SU-DHL-6 (cell line): ENCODE measurements at regions not wholly inside any gene's neighbourhood (a gene's known extent, or its start where the extent isn't known, plus 50 kb on each side); places are given as distances from the start of the nearest gene placed in this dataset.

Experiments
- H2AFZ ChIP-seq: fragments of 200-600 bp; sonication (generic); 2 replicates; pipeline ENCODE4 v1.6.1; 2014; ENCODE audit warnings: low read depth, mild to moderate bottlenecking, moderate library complexity, mixed read lengths, antibody characterized with exemption, low read length; ENCODE audit not compliant: severe bottlenecking
- H3F3A ChIP-seq: fragments of 200-600 bp; shearing (Covaris generic); 2 replicates; pipeline ENCODE4 v1.6.0; 2016; ENCODE audit warnings: antibody characterized with exemption, mild to moderate bottlenecking; ENCODE audit not compliant: insufficient read depth
- H3K27ac ChIP-seq: fragments of 200-600 bp; sonication (generic); 2 replicates; pipeline ENCODE4 v1.5.1; 2016; ENCODE audit warnings: low read depth, mild to moderate bottlenecking, low read length, moderate library complexity, mixed read lengths
- H3K27me3 ChIP-seq: fragments of 200-600 bp; sonication (generic), shearing (Covaris generic); 2 replicates; pipeline ENCODE4 v1.6.0; 2014; ENCODE audit warnings: mild to moderate bottlenecking, low read length
- H3K36me3 ChIP-seq: fragments of 200-600 bp; sonication (generic); 2 replicates; pipeline ENCODE4 v1.6.1; 2014; ENCODE audit warnings: mild to moderate bottlenecking, low read length, mixed read lengths
- H3K4me2 ChIP-seq: fragments of 300-600, 200-600 bp; shearing (Covaris generic), sonication (generic); 2 replicates; pipeline ENCODE4 v1.6.0; 2014; ENCODE audit warnings: low read length, low read depth, mild to moderate bottlenecking; ENCODE audit not compliant: poor library complexity, severe bottlenecking
- H3K4me3 ChIP-seq: fragments of 200-600 bp; sonication (generic); 2 replicates; pipeline ENCODE4 v1.5.1; 2014; ENCODE audit warnings: antibody characterized with exemption, low read length, mild to moderate bottlenecking, mixed read lengths; ENCODE audit not compliant: insufficient read depth, poor library complexity, severe bottlenecking
- H3K79me2 ChIP-seq: fragments of 200-600 bp; sonication (generic); 2 replicates; pipeline ENCODE4 v1.6.1; 2014; ENCODE audit warnings: mild to moderate bottlenecking, low read length, moderate library complexity; ENCODE audit not compliant: insufficient read depth
- H3K9ac ChIP-seq: fragments of 200-600 bp; sonication (generic); 2 replicates; pipeline ENCODE4 v1.7.0; 2014; ENCODE audit warnings: mild to moderate bottlenecking, low read length
- H3K9me2 ChIP-seq: fragments of 200-600 bp; sonication (generic); replicated peaks from 2 replicates; pipeline ENCODE4 v1.6.1; 2014; ENCODE audit warnings: low read length; ENCODE audit not compliant: insufficient read depth
- H3K9me3 ChIP-seq: fragments of 200-600 bp; sonication (generic); 2 replicates; pipeline ENCODE4 v1.6.1; 2014; ENCODE audit warnings: low read length, mixed read lengths; ENCODE audit not compliant: insufficient read depth
- H4K20me1 ChIP-seq: fragments of 200-600 bp; sonication (generic); 2 replicates; pipeline ENCODE4 v1.6.1; 2014; ENCODE audit warnings: low read depth, mild to moderate bottlenecking, antibody characterized with exemption, low read length, moderate library complexity, mixed read lengths
- EZH2phosphoT487 ChIP-seq: fragments of 200-600 bp; sonication (generic), shearing (Covaris generic); conservative IDR thresholded peaks from 2 replicates; pipeline ENCODE4 v1.6.1; 2018; ENCODE audit warnings: mild to moderate bottlenecking, antibody characterized with exemption, low read length, moderate library complexity, mixed read lengths
- TF ChIP-seq, protein P1 (sequence below): fragments of 200-600 bp; sonication (generic); IDR thresholded peaks from one replicate; pipeline ENCODE4 v1.5.1; 2017; ENCODE audit warnings: antibody characterized with exemption, mild to moderate bottlenecking, low read length, moderate library complexity; ENCODE audit not compliant: insufficient read depth, poor library complexity, severe bottlenecking

DNA sequence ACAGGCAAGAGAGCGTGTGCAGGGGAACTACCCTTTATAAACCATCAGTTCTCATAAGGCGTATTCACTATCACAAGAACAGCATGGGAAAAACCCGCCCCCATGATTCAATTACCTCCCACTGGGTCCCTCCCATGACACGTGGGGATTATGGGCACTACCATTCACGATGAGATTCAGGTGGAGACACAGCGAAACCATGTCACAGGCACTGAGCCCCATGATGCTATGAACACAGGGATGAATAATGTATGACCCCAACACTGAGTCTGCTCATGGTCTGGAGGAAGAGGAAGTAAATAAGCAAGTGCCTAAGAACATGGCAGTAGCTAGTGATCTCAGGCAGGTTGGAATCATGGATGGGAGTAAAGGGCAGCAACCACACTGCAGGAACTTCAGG, 281.0 kb upstream of the ZNF462 start:
- Histone ChIP-seq H3F3A (no peaks in the 10 kb centered on the region), H3K27ac (no peak overlapping the region), H3K9ac (no peak overlapping the region), H3K4me2 (no peak overlapping the region), H2AFZ (no peak overlapping the region), H4K20me1 (no peaks in the 10 kb centered on the region), H3K27me3 (no peaks in the 10 kb centered on the region), H3K4me3 (no peak overlapping the region), H3K36me3 (no peaks in the 10 kb centered on the region), H3K9me3 (no peaks in the 10 kb centered on the region), H3K9me2 (no peaks in the 10 kb centered on the region), H3K79me2 (no peaks in the 10 kb centered on the region)
- TF ChIP-seq, protein P1, sequence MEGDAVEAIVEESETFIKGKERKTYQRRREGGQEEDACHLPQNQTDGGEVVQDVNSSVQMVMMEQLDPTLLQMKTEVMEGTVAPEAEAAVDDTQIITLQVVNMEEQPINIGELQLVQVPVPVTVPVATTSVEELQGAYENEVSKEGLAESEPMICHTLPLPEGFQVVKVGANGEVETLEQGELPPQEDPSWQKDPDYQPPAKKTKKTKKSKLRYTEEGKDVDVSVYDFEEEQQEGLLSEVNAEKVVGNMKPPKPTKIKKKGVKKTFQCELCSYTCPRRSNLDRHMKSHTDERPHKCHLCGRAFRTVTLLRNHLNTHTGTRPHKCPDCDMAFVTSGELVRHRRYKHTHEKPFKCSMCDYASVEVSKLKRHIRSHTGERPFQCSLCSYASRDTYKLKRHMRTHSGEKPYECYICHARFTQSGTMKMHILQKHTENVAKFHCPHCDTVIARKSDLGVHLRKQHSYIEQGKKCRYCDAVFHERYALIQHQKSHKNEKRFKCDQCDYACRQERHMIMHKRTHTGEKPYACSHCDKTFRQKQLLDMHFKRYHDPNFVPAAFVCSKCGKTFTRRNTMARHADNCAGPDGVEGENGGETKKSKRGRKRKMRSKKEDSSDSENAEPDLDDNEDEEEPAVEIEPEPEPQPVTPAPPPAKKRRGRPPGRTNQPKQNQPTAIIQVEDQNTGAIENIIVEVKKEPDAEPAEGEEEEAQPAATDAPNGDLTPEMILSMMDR, result no peak
- no peak for TF ChIP-seq EZH2phosphoT487

- H3K27ac ChIP-seq, result no peak overlapping the region
- no peak overlapping the region for H3K4me2 ChIP-seq
- H3K9me3 ChIP-seq, result no peaks in the 10 kb centered on the region
- H3K27me3 ChIP-seq, result no peaks in the 10 kb centered on the region
- no peak overlapping the region for H3K4me3 ChIP-seq
- no peaks in the 10 kb centered on the region for H3F3A ChIP-seq
- no peak for TF ChIP-seq EZH2phosphoT487
- TF ChIP-seq, protein P1, result no peak
- no peaks in the 10 kb centered on the region for H3K9me2 ChIP-seq
- no peak overlapping the region for H2AFZ ChIP-seq
- H4K20me1 ChIP-seq, result no peaks in the 10 kb centered on the region
- H3K36me3 ChIP-seq, result no peaks in the 10 kb centered on the region
- H3K79me2 ChIP-seq, result no peaks in the 10 kb centered on the region
- no peak overlapping the region for H3K9ac ChIP-seq
Measured at GRCh38 chr9:106583751-106584150, 279.2 kb upstream of the ZNF462 start.

DNA sequence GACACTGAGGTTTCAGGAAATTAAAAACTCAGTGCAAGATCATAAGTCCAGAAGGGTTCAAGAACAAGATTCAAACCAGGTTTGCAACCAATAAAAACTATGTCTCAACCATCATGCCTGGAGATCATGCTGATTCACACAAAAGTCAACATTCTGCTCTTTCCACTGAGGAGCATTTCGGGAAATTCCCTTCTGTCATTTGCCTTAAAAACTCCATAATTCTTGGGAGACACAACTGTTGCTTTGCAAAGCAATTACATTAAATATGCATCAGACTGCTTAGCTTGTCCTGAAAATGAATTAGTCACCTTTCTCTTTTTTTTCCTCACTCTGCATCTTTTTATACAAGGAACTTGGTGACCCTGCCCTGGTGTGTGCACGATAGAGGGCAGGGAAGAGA, 275.9 kb upstream of the ZNF462 start:
- TF ChIP-seq, protein P1, result no peak
- no peak for TF ChIP-seq EZH2phosphoT487
- H3K9me2 ChIP-seq, result no peaks in the 10 kb centered on the region
- no peak overlapping the region for H3K27ac ChIP-seq
- no peaks in the 10 kb centered on the region for H4K20me1 ChIP-seq
- no peaks in the 10 kb centered on the region for H3K79me2 ChIP-seq
- no peaks in the 10 kb centered on the region for H3K36me3 ChIP-seq
- H3F3A ChIP-seq, result no peaks in the 10 kb centered on the region
- H3K9me3 ChIP-seq, result no peaks in the 10 kb centered on the region
- no peak overlapping the region for H2AFZ ChIP-seq
- no peak overlapping the region for H3K9ac ChIP-seq
- no peaks in the 10 kb centered on the region for H3K27me3 ChIP-seq
- H3K4me3 ChIP-seq, result no peak overlapping the region
- no peak overlapping the region for H3K4me2 ChIP-seq

GRCh38 chr9:106588626-106589025, 274.3 kb upstream of the ZNF462 start:
- Histone ChIP-seq H4K20me1 (no peaks in the 10 kb centered on the region), H2AFZ (no peak overlapping the region), H3K9ac (no peak overlapping the region), H3K79me2 (no peaks in the 10 kb centered on the region), H3F3A (no peaks in the 10 kb centered on the region), H3K27me3 (no peaks in the 10 kb centered on the region), H3K9me2 (no peaks in the 10 kb centered on the region), H3K4me3 (no peak overlapping the region), H3K4me2 (no peak overlapping the region), H3K27ac (no peak overlapping the region), H3K9me3 (no peaks in the 10 kb centered on the region), H3K36me3 (no peaks in the 10 kb centered on the region)
- TF ChIP-seq, protein P1, result no peak
- TF ChIP-seq EZH2phosphoT487, result no peak
